B cell (primary cell): ENCODE measurements at regions not wholly inside any gene's neighbourhood (a gene's known extent, or its start where the extent isn't known, plus 50 kb on each side); places are given as distances from the start of the nearest gene placed in this dataset.

Experiments
- EZH2 ChIP-seq: IDR thresholded peaks from 2 replicates; pipeline ENCODE4 v1.6.1; 2012; ENCODE audit warnings: borderline replicate concordance, low read depth, mild to moderate bottlenecking, moderate library complexity, low read length; ENCODE audit not compliant: insufficient read depth, poor library complexity, severe bottlenecking
- TF ChIP-seq, protein P1 (sequence below): fragments of 200-600 bp; IDR thresholded peaks from one replicate; pipeline ENCODE4 v1.8.0; 2022; ENCODE audit warnings: antibody characterized with exemption, mild to moderate bottlenecking

DNA sequence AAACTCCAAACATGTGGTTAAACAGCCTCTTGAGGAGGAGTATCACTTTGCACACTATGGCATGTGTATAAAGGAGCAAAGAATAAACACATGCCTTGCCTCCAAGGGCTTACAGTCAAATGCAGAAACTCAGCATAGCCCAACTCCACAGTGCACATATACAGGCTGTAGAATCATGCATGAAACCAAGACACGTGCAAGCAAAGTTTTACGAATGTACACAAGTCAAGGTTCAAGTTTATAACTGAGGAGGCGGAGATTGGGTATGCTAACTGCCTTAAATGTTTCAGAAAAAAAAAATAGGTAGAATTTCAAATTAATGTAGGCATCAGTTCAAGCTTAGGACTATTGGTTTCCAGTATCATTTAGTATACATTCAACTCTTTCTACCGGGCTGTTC lies 321.1 kb downstream of the SOX9 start:
- TF ChIP-seq, protein P1, sequence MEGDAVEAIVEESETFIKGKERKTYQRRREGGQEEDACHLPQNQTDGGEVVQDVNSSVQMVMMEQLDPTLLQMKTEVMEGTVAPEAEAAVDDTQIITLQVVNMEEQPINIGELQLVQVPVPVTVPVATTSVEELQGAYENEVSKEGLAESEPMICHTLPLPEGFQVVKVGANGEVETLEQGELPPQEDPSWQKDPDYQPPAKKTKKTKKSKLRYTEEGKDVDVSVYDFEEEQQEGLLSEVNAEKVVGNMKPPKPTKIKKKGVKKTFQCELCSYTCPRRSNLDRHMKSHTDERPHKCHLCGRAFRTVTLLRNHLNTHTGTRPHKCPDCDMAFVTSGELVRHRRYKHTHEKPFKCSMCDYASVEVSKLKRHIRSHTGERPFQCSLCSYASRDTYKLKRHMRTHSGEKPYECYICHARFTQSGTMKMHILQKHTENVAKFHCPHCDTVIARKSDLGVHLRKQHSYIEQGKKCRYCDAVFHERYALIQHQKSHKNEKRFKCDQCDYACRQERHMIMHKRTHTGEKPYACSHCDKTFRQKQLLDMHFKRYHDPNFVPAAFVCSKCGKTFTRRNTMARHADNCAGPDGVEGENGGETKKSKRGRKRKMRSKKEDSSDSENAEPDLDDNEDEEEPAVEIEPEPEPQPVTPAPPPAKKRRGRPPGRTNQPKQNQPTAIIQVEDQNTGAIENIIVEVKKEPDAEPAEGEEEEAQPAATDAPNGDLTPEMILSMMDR: no peak
- no peak for TF ChIP-seq EZH2
